ENCODE measurements at regions not wholly inside any gene's neighbourhood (a gene's known extent, or its start where the extent isn't known, plus 50 kb on each side); places are given as distances from the start of the nearest gene placed in this dataset.
A peak's percentile ranks its signal among the peaks of the same experiment; 100 is the strongest.

- no peak for TF ChIP-seq CTCF (IDR thresholded peaks at IDR 0.05; ENCODE audit: poor library complexity, severe bottlenecking)
- ATAC-seq (ENCODE audit: low read depth) (peak; percentile 84), DNase-seq (ENCODE audit: low spot score) (no peak)
- peaks cover 9% of the 10 kb centered on the region for H3K9me3 ChIP-seq (ENCODE audit: severe bottlenecking)
- H3K27ac ChIP-seq (ENCODE audit: poor library complexity, severe bottlenecking): peak overlapping the region; percentile 88
- H3K27me3 ChIP-seq (ENCODE audit: insufficient read depth, poor library complexity, severe bottlenecking): no peaks in the 10 kb centered on the region
- H3K4me3 ChIP-seq (ENCODE audit: severe bottlenecking): no peak overlapping the region
- peaks cover 17% of the 10 kb centered on the region for H3K4me1 ChIP-seq (ENCODE audit: insufficient read depth, poor library complexity, severe bottlenecking)
- no peaks in the 10 kb centered on the region for H3K36me3 ChIP-seq (ENCODE audit: low read depth)
These were observed 995.9 kb downstream of the MCTP2 start for GRCh38 chr15:95227235-95227634.

GRCh38 chr15:95228856-95229555 is 997.6 kb downstream of the MCTP2 start:
- Histone ChIP-seq H3K27ac (ENCODE audit: poor library complexity, severe bottlenecking) (no peak overlapping the region), H3K27me3 (ENCODE audit: insufficient read depth, poor library complexity, severe bottlenecking) (no peaks in the 10 kb centered on the region), H3K36me3 (ENCODE audit: low read depth) (no peaks in the 10 kb centered on the region), H3K4me1 (ENCODE audit: insufficient read depth, poor library complexity, severe bottlenecking) (peaks cover 20% of the 10 kb centered on the region), H3K4me3 (ENCODE audit: severe bottlenecking) (no peak overlapping the region), H3K9me3 (ENCODE audit: severe bottlenecking) (no peaks in the 10 kb centered on the region)
- TF ChIP-seq CTCF (IDR thresholded peaks at IDR 0.05; ENCODE audit: poor library complexity, severe bottlenecking): no peak
- ATAC-seq (ENCODE audit: low read depth) (no peak), DNase-seq (ENCODE audit: low spot score) (no peak)

GRCh38 chr15:95235033-95235432 is 1003.7 kb downstream of the MCTP2 start:
- Histone ChIP-seq H3K27me3 (ENCODE audit: insufficient read depth, poor library complexity, severe bottlenecking) (no peaks in the 10 kb centered on the region), H3K27ac (ENCODE audit: poor library complexity, severe bottlenecking) (no peak overlapping the region), H3K4me3 (ENCODE audit: severe bottlenecking) (no peak overlapping the region), H3K4me1 (ENCODE audit: insufficient read depth, poor library complexity, severe bottlenecking) (peaks cover 4% of the 10 kb centered on the region), H3K36me3 (ENCODE audit: low read depth) (no peaks in the 10 kb centered on the region), H3K9me3 (ENCODE audit: severe bottlenecking) (no peaks in the 10 kb centered on the region)
- DNase-seq (ENCODE audit: low spot score) (no peak), ATAC-seq (ENCODE audit: low read depth) (no peak)
- TF ChIP-seq CTCF (IDR thresholded peaks at IDR 0.05; ENCODE audit: poor library complexity, severe bottlenecking): no peak

GRCh38 chr15:95247071-95247984 is 1016.0 kb downstream of the MCTP2 start:
- Histone ChIP-seq H3K27ac (ENCODE audit: poor library complexity, severe bottlenecking) (peak overlapping the region; percentile 77), H3K9me3 (ENCODE audit: severe bottlenecking) (no peaks in the 10 kb centered on the region), H3K27me3 (ENCODE audit: insufficient read depth, poor library complexity, severe bottlenecking) (no peaks in the 10 kb centered on the region), H3K4me1 (ENCODE audit: insufficient read depth, poor library complexity, severe bottlenecking) (peaks cover 17% of the 10 kb centered on the region), H3K36me3 (ENCODE audit: low read depth) (no peaks in the 10 kb centered on the region), H3K4me3 (ENCODE audit: severe bottlenecking) (no peak overlapping the region)
- peak; percentile 99 for ATAC-seq (ENCODE audit: low read depth)
- peak; percentile 98 for DNase-seq (ENCODE audit: low spot score)
- no peak for TF ChIP-seq CTCF (IDR thresholded peaks at IDR 0.05; ENCODE audit: poor library complexity, severe bottlenecking)
